ENCODE measurements at regions not wholly inside any gene's neighbourhood (a gene's known extent, or its start where the extent isn't known, plus 50 kb on each side); places are given as distances from the start of the nearest gene placed in this dataset.

DNA sequence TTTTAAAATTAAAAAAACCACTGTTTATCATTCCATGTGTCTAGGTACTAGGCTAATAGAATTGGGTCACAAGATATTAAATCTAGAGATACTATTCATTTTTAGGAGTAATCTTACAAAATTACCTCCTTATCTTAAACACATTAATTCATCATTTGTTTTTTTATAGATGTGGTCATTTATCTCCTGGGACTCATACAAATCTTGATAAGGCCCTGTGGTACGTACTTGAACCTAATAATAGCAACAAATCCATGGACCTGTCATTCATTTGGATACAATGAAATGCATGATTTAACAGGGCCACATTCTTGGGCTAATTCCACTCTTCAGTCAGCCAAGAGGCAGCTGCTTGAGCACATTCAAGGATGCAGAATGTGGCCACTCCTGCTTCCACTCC is 66.4 kb upstream of the MARCHF11 start:
- no peak for TF ChIP-seq GATA3 (IDR thresholded peaks at IDR 0.05; ENCODE audit: low read depth, low read length)
- no peak for TF ChIP-seq GATA2 (IDR thresholded peaks at IDR 0.05; ENCODE audit: low read depth, low read length)

DNA sequence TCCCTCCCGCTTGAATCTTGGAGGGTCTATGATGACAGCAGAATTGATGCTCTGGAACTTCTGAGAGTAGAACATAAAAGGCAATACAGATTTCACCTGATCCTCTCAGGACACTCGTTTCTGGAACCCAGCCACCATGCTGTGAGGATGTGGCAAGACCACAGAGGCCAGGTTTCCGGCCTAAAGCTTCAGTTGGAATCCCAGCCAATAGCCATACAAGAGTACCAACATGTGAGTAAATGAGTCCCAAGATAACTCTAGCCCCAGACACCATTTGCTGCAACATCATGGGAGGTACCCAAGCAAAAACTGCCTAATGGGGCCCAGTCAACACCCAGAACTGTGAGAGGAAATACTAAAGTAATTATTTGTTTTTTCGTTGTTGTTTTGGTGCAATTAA is 65.7 kb upstream of the MARCHF11 start:
- no peak for TF ChIP-seq GATA2 (IDR thresholded peaks at IDR 0.05; ENCODE audit: low read depth, low read length)
- no peak for TF ChIP-seq GATA3 (IDR thresholded peaks at IDR 0.05; ENCODE audit: low read depth, low read length)

DNA sequence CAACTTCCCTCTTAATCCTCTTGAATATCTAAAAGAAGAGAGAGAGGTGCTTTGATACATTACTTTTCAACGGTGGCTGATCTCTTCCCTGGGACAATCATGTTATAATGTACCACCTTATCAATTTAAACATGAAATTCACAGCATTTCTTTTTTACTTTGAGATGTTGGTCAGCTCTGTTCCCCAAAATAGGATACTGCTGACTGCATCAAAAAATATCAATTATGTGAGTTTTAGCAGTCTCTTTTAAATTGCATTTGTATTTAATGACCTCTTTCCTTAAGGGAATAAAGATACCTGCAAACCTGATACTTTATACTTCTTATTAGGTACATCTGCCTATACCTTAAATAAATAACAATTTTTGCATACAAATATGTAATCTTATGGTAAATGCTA is 58.4 kb upstream of the MARCHF11 start:
- TF ChIP-seq GATA2 (IDR thresholded peaks at IDR 0.05; ENCODE audit: low read depth, low read length) (no peak), GATA3 (IDR thresholded peaks at IDR 0.05; ENCODE audit: low read depth, low read length) (no peak)

DNA sequence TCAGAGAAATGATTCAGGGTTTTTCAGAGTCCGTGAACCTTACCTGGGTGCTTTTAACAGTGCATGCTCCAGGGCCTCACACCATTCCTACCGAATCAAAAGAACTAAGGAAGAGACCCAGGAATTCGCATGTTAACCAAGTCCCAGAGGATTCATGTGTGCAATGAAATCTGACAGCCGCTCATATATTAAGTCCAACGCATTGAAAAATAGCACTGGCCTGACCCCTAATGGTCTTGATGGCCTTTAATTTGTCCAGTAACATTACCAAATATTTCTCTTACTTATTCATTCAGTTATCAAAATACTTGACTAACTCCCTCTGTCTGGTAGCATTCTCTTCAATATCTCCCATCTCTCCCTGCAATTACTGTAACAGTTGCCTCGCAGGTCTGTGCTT is 55.0 kb upstream of the MARCHF11 start:
- TF ChIP-seq GATA3 (IDR thresholded peaks at IDR 0.05; ENCODE audit: low read depth, low read length) (no peak), GATA2 (IDR thresholded peaks at IDR 0.05; ENCODE audit: low read depth, low read length) (no peak)

DNA sequence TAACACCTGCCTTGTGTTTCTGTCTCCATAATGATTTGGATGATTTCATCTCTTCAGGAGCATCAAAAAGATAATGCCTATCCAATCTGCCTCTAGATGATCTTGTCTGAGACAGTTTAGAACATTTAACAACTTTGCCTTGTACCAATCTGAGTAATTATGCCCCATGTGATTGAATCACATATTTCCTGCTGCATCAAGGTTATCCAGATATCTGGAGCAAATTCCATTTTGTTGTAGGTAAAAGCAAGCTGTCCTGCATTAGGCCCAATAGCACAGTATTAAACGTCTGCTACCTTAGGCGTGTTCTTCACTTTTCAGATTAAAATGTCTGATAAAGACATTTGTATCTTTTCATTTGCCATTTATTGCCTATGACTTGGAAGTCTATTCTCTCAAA is 54.1 kb upstream of the MARCHF11 start:
- peak; percentile 78 for TF ChIP-seq GATA3 (IDR thresholded peaks at IDR 0.05; ENCODE audit: low read depth, low read length)
- TF ChIP-seq GATA2 (IDR thresholded peaks at IDR 0.05; ENCODE audit: low read depth, low read length), result peak; percentile 64

- no peak for TF ChIP-seq GATA2 (IDR thresholded peaks at IDR 0.05; ENCODE audit: low read depth, low read length)
- TF ChIP-seq GATA3 (IDR thresholded peaks at IDR 0.05; ENCODE audit: low read depth, low read length), result no peak
Observed at GRCh38 chr5:16229357-16229940, 49.9 kb upstream of the MARCHF11 start.

Measured in SH-SY5Y (cell line).